PC-9 (cell line): ENCODE measurements at regions not wholly inside any gene's neighbourhood (a gene's known extent, or its start where the extent isn't known, plus 50 kb on each side); places are given as distances from the start of the nearest gene placed in this dataset.

Experiments
- CTCF ChIP-seq: fragments of 200-600 bp; sonication (generic); conservative IDR thresholded peaks from 2 replicates; pipeline ENCODE4 v1.6.1; 2017; ENCODE audit warnings: mixed run types, antibody characterized with exemption, mild to moderate bottlenecking, moderate library complexity
- EZH2 ChIP-seq: fragments of 200-600 bp; sonication (generic); IDR thresholded peaks from 2 replicates; pipeline ENCODE4 v1.8.0; 2017; ENCODE audit warnings: antibody characterized with exemption, low read depth

- TF ChIP-seq CTCF: no peak
- no peak for TF ChIP-seq EZH2
These were observed 95.2 kb upstream of the C3orf80 start for GRCh38 chr3:160130071-160130470.
